ENCODE measurements at regions not wholly inside any gene's neighbourhood (a gene's known extent, or its start where the extent isn't known, plus 50 kb on each side); places are given as distances from the start of the nearest gene placed in this dataset.
"Not testable (repeated sequence)": the region's sequence is repeated elsewhere in the genome, so short reads cannot be mapped to it uniquely, and the experiment has no call there.

DNA sequence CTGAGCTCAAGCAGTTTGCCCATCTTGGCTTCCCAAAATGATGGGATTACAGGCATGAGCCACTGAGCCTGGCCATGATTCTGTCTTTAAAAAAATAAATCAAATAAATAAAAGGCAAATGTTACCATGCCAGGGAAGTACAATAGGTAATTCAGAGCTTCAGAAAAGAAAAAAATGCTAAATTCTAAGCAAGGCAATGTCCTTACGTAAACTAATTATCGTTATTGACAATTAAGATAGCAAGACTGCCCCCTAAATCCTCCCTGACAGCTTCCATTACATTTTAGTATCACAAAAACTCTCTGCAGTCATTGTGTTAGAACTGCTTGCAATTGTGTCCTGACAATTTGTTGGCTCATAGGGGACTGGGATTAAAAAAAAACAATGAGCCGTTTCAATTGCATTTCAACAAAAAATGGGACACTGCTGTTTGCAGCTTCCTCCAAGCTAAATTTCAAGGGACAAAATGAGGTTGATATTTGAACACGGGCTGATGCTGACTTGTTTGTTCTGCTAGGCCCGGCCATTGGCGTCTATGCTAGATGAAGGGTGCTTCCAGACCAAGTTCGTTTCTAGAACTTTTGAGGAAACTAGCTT lies 88.9 kb downstream of the MOGAT1 start:
- no peak for DNase-seq

DNA sequence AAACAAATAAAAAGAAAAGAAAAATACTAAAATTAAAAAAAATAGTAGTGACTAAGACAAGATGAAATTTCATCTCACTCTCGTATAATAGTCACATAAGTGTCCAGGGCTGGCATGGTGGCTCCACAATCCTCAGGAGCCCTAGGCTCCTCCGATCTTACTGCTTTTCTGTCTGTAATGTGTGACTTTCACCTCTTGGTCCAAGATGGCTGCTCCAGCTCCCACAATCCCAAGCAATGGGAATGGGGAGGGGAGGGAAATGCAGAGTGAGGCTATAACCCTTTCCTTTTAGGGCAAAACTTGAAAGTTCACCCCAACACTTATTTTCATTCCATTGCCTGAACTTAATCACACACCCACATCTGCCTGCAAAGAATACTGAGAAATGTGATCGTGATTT lies 90.4 kb downstream of the MOGAT1 start:
- no peak for DNase-seq

DNA sequence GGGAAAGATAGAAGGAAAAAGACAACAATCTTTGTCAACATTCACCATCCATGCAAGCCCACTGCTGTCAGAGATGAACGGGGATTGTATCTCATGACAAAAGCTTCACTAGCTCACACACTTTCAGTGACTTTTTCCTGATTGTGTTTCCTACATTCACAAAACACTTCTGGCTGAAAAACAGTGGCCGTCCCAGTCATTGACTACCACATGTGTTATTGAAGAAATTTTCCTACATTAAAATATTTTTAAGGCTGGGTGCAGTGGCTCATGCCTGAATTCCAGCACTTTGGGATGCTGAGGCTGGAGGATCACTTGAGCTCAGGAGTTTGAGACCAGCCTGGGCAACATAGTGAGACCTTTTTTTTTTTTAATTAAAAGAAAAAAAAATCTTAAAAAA lies 90.9 kb downstream of the MOGAT1 start:
- DNase-seq, result no peak

DNA sequence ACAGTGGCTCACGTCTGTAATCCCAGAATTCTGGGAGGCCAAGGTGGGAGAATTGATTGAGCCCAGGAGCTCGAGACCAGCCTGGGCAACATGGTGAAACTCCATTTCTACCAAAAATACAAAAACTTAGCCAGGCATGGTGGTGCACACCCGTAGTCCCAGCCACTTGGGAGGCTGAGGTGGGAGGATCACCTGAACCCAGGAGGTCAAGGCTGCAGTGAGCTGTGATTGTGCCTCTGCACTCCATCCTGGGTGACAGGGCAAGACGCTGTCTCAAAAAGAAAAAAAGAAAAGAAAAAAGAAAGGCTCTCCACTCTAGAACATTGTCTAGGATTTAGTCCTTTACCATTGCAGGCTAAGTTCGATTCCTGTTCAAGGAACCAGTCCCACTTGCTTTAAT lies 94.4 kb downstream of the MOGAT1 start:
- not testable (repeated sequence) for DNase-seq

DNA sequence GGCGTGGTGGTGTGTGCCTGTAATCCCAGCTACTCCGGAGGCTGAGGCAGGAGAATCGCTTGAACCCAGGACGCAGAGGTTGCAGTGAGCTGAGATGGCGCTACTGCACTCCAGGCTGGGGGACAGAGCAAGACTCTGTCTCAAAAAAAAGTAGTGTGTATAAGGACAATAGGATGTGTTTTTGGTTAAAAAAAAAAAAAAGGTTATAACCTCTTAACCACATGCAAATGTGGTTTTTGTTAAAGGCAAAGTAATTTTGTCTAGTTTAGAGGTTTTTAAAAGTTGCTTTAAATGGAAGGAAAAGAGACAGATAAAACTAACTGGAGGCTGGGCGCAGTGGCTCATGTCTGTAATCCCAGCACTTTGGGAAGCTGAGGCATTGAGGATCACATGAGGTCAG lies 92.8 kb upstream of the ACSL3 start:
- not testable (repeated sequence) for DNase-seq

DNA sequence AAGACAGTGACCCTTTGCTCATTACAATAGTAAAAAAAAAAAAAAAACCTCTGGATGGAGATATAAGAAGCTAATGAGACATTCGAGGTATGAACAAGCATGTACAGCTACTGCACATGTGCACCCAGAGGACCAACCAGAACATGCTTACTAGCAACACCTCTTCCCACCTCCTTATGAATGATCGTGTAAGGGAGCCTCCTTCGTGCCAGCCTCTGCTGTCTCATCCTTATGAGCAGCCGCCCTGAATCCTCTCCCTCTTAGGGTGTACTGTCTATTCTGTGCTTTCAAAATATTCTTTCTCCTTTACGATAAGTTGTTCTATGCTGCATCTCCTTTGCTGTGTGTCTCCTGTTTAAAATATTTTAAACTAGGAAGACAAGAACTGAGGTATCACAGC lies 91.4 kb upstream of the ACSL3 start:
- no peak for DNase-seq

DNA sequence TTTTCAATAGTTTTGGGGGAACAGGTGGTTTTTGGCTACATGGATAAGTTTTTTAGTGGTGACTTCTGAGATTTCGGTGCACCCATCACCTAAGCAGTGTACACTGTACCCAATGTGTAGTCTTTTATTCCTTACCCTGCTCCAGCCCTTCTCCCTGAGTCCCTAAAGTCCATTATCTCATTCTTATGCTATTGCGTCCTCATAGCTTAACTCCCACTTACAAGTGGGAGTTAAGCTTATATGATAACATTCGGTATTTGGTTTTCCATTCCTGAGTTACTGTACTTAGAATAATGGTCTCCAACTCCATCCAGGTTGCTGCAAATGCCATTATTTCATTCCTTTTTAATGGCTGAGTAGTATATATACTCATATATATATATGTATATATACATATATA lies 90.9 kb upstream of the ACSL3 start:
- DNase-seq, result no peak

DNA sequence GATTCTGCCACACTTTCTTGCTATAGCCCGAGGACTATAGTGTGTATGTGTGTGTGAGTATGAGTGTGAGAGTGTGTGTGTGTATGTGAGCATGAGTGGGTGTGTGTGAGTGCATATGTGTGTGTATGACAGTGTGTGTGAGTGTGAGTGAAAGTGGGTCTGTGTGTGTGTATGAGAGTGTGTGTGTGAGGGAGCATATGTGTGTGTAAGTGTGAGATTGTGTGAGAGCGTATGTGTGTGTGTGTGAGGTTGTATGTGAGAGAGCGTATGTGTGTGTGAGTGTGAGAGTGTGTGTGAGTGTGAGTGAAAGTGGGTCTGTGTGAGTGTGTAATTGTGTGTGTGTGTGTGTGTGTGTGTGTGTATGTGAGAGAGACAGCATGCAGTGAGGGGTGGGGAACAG lies 89.0 kb upstream of the ACSL3 start:
- DNase-seq, result no peak

DNA sequence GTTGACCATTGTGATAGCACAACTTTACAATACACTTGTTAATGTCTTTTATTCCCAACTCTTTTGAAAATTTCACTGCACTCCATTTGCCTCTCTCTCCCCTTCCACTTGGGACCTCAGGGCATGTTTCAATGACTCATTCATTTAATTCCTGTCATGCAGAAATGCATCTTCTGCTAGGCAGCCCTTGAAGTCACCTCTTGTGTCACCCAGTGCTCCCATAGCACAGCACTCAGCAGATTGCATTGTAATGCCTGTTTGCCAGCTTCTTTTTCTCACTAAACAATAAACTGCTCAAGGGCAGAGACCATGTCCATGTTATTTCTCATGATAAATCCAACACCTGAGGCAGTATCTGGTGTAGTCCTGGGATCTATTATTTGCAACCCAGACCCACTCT lies 85.9 kb upstream of the ACSL3 start:
- peak; percentile 84 for DNase-seq

DNA sequence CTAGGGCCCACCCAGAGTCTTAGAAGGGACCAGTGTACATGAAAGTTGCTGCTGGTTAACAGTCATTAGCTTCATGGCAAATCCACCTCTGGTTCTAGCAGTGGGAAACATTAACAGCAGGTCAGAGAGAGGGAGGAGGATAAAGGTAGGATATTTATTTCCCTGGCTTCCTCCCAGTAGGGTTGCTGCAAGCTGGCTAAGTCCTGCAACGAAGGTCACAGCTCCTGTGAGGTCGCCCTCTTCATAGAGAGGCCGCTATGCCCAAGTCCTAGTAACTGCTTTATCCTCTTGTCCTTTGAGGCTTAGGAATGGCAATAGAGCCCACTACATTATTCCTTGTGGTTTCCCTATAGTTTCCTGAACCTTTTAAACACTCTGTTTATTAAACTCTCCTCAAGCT lies 84.0 kb upstream of the ACSL3 start:
- no peak for DNase-seq

DNA sequence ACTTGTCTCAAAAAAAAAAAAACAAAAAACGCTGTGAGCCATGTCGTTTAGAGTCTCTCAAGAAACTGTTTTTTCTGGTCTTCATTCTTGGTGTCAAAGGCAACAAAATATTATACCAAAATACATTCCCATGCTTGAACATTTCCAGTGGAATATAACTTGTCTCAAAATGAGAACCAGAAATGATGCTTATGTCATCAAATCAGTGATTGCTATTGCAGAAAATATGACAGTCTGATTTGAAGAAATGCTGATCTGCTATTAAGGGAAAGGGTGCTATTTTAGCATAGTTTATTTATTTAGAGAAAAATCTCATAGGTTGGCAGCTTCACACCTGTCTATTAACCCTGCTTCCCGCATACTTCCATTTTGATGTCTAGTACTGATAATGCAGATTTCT lies 82.4 kb upstream of the ACSL3 start:
- no peak for DNase-seq

DNA sequence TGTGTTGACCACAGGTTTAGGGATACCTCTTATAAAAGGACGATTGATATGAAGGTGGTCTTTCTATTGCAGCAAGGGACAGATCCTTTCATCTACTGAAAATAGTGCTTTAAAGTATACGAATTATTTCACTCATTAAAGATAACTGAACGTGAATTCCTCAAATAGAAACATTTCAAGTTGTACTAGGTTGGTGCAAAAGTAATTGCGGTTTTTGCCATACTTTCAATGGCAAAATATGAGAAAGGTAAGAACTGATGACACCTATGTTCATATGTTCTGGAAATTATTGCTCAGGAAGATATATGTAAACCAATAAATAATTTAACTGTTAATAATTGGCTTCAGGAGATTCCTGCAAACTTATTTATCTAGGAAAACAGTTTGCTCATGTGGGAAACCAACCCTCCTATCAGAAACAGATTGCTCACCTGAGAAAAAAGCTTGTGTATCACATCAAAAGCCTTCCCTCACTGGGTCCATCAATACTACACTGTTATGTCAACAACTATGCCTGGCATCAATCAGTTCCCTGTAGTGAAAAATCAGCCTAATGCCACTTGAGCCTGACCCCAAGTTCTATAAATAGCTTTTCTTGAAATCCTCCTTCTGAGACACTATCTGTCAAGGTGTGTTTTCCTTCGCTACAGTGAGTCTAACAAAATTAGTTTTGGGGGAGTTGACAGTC lies 81.5 kb upstream of the ACSL3 start:
- no peak for DNase-seq

DNA sequence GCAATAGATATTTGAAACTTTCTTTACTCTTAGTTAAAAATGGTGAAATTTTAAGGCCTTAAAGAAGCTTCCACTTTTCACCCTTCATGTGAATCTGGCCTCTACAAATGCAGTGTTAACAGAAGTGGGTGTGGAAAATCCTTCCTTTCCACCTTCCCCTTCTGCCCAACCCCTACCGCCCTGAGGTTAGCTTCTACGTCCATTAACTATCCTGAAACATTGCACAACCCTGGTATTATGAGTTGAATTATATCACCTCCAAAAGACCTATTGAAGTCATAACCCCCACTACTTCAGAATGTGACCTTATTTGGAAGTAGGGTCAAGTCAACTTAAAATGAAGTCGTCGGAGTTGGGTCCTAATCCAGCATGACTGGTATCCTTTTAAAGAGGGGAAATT lies 80.8 kb upstream of the ACSL3 start:
- no peak for DNase-seq

DNA sequence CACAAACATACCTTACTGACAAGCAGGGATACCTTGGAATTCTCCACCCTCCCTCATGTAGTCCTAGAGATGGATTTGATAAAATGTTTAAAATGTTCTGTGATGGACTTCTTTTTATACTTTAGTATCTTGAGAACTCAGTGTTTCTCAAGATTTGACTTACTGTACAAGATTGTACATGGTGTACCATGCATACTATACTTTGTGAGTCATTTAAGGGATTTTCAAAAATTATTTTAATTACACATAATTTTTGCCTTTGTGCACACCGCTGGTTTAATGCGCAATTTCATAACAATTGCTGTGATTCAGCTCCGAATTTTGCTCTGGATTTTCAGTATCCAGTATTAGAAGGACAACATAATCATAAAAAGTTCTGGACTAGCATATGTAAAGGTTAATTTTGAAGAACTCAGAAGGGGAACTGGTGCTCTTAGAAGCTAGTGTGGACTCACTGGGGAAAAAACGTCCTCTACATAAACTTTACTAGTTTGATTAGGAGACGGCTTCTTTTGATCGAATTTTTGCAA lies 78.6 kb upstream of the ACSL3 start:
- no peak for DNase-seq

DNA sequence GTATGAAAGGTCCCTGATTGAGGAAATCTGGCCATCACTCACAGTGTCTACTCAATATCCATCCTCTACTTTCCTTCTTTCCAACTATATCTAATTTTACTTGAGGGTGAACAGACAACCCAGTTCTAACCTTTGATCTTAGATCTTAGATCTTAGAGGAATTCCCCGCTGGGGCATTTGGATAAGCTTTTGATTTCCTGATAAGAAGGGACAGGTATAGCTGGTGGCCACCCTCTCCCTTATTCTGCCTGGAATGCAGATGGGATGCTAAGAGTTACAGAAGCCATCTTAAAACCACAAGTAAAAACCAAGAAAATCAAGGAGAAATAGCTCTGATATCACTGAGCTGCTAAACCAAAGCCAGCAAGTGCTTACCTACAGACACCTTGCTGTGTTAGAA lies 77.2 kb upstream of the ACSL3 start:
- DNase-seq, result no peak

DNA sequence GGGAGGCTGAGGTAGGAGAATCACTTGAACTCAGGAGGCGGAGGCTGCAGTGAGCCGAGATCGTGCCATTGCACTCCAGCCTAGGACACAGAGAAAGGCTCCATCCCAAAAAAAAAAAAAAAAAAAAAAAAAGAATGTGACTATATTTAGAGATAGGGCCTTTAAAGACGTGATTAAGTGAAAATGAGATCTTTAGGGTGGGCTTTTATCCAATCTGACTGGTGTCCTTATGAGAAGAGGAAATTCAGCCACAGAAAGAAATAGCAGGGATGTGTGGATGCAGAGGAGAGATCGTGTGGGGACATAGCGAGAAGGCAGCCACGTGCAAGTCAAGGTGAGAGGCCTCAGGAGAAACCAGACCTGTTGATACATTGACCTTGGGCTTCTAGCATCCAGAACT lies 69.9 kb upstream of the ACSL3 start:
- no peak for DNase-seq

DNA sequence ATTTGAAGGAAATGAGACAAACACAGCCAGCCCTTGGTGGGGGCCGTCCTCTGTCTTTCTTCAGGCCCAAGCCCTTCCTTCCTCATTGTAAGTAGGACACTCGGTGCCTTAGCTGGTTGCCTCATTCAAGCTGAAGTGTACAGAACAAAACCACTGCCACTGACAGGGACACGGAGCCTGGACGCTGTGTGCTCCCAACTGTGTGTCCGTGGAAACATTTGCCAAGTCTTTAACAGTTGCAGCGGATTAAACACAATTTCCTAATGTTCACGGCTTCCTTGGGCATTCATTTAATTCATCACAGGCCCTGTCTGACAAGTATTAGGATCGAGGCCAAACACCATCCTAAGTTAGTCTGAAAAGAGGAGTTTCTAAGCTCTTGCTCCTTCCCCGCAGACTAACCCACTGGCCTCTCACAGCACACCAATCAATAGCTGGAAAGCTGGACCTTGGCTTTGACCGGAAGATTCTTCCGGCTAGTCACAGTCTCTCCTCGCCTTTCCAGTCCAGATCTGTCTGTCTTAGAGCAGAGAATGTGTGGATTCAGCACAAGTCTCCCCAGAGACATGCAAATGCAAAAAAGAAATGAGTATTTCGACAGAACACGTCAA lies 68.7 kb upstream of the ACSL3 start:
- DNase-seq, result no peak

DNA sequence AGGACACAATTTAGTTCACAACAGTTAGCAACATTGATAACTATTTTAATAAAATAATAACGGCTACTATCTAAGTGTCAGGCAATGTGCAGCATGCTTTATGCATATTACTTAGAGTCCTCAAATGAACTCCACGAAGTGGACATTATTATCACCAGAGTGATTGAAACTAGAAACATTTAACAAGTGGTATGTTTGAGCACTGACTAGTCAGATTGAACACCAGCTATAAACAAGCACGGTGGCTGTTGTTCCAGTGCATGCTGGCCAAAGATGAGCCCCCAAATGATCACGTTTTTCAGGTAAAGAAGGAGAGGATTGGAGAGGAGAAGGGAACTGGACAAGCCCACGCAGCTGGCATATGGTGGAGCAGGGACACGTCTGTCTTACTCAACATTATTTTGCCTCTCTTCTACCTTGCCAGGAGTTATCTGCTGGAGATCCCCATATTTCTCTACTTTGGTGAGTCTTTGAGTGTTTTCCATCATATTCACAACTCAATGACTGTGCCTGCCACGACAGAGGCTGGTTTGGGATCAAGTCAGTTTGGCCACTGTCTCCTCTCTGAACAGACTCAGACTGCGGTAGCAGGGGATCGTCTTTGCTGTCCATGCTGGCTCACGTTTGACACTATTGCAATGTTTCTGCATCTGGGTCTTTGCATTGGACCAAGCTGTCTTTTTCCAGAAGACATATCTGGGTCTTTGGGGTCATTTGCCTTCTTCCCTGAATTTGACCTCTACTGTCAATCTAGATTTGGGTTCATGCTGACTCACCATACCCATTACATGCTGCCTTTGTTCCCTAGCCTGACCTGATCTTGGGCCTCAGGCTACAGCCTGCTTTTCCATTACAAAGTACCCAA lies 66.0 kb upstream of the ACSL3 start:
- no peak for DNase-seq

DNA sequence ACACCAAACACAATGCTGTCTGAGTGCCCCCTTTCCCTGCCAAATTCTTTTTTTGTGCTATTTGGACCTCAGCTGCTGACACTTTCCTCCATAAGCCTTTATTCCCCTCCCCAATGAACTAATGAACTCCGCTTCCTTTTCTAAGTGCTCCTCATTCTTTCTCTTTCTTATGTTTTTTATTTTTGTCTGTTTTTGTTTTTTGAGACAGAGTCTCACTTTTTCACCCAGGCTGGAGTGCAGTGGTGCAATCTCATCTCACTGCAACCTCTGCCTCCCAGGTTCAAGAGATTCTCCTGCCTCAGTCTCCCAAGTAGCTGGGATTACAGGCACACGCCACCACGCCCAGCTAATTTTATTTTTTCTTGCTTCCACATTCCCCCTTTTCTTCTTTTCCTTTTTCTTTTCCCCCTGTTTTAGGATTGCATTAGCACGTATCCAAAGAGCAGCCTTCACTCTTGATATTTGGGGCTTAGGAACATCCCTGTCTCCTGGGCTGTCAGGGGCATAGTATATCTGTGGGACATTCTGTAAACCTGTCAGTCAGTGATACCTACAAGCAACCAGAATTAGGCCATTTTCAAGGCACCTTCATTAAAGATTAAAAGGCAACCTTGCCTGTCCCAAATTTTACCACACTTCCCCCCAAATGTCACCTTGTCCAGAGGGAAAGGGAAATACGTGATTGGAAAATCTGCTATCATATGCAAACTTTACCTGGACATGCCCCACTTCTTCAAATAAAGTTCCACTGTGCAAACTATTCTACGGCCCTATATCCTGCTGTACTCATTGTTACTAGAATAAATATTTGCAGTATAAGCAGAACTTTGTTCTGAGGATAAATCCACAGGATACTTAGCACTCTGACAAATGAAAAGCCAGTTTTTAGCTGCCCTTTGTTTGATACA lies 65.1 kb upstream of the ACSL3 start:
- DNase-seq, result peak; percentile 8

DNA sequence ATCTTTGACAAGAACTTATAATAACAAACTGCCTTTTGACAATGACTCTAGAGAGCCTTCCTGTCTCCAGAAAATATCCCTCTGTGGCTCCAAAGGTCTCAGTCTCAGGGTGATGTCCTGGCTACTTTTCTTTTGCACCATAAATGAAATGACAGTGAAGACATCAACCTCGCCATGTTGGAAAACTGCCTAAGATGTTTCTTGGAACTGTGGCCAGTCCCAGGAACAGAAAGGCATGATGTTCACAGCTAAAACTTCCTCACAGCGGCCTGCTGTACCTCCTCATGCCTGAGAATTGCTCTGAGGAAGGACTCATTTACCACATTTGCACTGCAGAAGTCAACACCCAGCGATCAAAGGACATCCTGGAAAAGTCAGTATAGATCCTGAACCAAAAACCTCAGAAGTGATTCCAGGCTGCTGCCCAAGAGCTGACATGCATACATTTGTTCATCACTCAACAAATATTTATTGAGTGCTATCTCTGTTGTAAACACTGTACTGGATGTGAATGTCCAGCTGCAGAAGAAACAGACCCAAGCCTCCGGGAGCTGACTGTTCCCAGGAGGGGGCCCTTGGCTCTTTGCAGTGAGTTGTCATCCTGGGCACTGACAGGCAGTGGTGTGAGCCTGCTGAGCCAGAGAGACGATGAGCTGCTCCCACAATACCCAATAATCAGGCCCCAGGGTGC lies 64.3 kb upstream of the ACSL3 start:
- peak; percentile 84 for DNase-seq

DNA sequence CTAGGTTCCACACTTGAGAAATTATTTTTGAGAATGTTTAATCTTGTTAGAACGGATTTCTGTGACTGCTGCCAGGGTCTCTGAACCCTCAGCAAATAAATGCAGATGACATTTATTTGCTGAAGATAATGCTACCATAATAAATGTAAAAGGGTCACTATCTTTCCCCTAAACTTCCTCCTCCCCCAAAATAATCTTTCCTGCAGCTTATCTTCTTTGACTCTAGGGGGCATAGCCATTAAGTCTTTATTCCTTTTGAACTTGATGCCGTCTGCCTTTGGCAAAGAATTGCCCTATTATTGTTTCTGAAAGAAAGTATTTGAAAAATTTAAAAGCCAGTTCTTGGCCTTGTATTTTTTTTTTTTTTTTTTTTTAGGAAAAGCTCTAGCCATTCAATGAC lies 63.6 kb upstream of the ACSL3 start:
- DNase-seq, result peak; percentile 38

DNA sequence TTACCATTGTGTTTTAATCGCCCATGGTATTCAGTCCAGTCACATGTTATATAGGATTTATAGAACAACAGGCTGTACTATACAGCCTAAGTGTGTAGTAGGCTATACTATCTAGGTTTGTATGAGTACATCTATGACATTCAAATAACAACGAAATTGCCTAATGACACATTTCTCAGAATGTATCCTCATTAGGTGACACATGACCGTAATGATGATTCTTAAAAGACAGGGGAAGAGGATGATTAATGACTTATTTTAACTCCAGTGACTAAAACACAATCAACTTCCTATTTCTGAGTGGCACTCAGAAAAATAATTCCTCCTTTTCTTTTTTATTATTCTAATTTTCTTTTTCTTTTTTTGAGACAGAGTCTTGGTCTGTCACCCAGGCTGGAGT lies 63.0 kb upstream of the ACSL3 start:
- no peak for DNase-seq
